ENCODE measurements at regions not wholly inside any gene's neighbourhood (a gene's known extent, or its start where the extent isn't known, plus 50 kb on each side); places are given as distances from the start of the nearest gene placed in this dataset.

DNA sequence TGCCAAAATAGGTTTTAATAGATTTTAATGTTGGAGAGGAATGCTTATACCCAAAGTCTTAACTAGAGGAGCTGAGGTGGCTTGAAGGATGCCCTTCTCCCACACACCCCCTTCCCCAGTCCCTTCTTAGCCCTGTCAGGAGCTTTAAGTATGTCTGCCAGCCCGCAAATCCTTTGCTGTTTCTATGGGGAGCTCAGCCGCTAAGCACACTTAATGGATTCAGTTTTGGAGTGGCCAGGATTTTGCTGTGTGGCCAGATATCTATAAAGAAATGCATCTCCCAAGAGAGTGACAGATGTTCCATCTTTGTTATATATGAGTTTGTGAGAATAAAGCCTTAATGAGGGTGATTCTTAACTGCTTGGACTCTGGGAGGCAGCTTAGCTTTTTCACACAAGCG is 152.9 kb upstream of the ZNF32 start:
- Histone ChIP-seq H3K4me1 (ENCODE audit: control insufficient read depth, insufficient read depth, low read length) (no peaks in the 10 kb centered on the region), H3K27me3 (ENCODE audit: control insufficient read depth, insufficient read depth, low read length) (no peaks in the 10 kb centered on the region), H3K36me3 (ENCODE audit: control insufficient read depth, insufficient read depth, low read length) (no peaks in the 10 kb centered on the region), H3K9me3 (ENCODE audit: control insufficient read depth, low read length) (no peaks in the 10 kb centered on the region), H3K4me3 (ENCODE audit: low read length) (no peak overlapping the region), H3K9ac (ENCODE audit: low read length) (no peak overlapping the region)

DNA sequence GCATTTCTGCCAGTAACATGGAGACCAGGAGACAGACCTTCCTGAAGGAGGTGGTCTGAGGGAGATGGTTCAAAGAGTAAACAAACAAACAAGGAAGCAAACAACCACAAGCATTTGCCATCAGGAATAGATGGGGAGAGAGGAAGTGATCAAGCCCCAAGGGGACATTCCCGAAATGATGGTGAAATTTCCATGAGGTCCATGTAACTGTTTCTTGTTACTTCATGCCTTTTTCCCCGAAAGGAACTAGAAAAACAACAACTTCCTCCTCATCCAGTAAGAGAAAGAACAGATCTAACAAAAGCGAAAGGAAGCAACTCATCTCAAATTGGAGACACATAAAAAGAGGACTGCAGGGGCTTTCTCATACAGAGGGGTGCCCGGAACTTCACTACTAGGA is 152.5 kb upstream of the ZNF32 start:
- Histone ChIP-seq H3K4me3 (ENCODE audit: low read length) (no peak overlapping the region), H3K9ac (ENCODE audit: low read length) (no peak overlapping the region), H3K36me3 (ENCODE audit: control insufficient read depth, insufficient read depth, low read length) (no peaks in the 10 kb centered on the region), H3K27me3 (ENCODE audit: control insufficient read depth, insufficient read depth, low read length) (no peaks in the 10 kb centered on the region), H3K9me3 (ENCODE audit: control insufficient read depth, low read length) (no peaks in the 10 kb centered on the region), H3K4me1 (ENCODE audit: control insufficient read depth, insufficient read depth, low read length) (no peaks in the 10 kb centered on the region)

GRCh38 chr10:43796781-43797180 is 148.1 kb upstream of the ZNF32 start:
- Histone ChIP-seq H3K36me3 (ENCODE audit: control insufficient read depth, insufficient read depth, low read length) (no peaks in the 10 kb centered on the region), H3K4me3 (ENCODE audit: low read length) (no peak overlapping the region), H3K9me3 (ENCODE audit: control insufficient read depth, low read length) (no peaks in the 10 kb centered on the region), H3K27me3 (ENCODE audit: control insufficient read depth, insufficient read depth, low read length) (no peaks in the 10 kb centered on the region), H3K9ac (ENCODE audit: low read length) (no peak overlapping the region), H3K4me1 (ENCODE audit: control insufficient read depth, insufficient read depth, low read length) (no peaks in the 10 kb centered on the region)

GRCh38 chr10:43795639-43796038 is 147.0 kb upstream of the ZNF32 start:
- Histone ChIP-seq H3K9me3 (ENCODE audit: control insufficient read depth, low read length) (no peaks in the 10 kb centered on the region), H3K4me3 (ENCODE audit: low read length) (no peak overlapping the region), H3K36me3 (ENCODE audit: control insufficient read depth, insufficient read depth, low read length) (no peaks in the 10 kb centered on the region), H3K27me3 (ENCODE audit: control insufficient read depth, insufficient read depth, low read length) (no peaks in the 10 kb centered on the region), H3K4me1 (ENCODE audit: control insufficient read depth, insufficient read depth, low read length) (no peaks in the 10 kb centered on the region), H3K9ac (ENCODE audit: low read length) (no peak overlapping the region)

DNA sequence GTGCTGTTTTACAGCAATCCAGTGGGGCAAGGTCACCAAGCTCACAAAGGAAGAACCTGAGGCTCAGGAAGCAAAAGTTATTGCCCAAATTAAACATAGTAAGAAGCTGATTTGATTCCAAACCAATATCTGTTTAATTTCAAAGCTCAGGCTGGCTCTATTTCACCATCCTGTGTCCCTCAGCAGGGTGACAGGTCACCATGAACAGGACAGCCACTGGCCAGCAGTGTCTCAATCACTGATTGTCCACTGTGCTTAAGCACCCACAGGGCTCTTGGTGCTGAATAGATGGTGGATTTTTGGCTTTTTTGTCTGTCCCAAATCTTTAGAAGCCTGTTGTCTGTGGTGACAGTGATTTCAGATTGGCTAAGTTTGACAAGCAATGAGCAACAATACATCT is 146.4 kb upstream of the ZNF32 start:
- no peak overlapping the region for H3K9ac ChIP-seq (ENCODE audit: low read length)
- no peaks in the 10 kb centered on the region for H3K27me3 ChIP-seq (ENCODE audit: control insufficient read depth, insufficient read depth, low read length)
- no peaks in the 10 kb centered on the region for H3K4me1 ChIP-seq (ENCODE audit: control insufficient read depth, insufficient read depth, low read length)
- H3K9me3 ChIP-seq (ENCODE audit: control insufficient read depth, low read length), result no peaks in the 10 kb centered on the region
- no peaks in the 10 kb centered on the region for H3K36me3 ChIP-seq (ENCODE audit: control insufficient read depth, insufficient read depth, low read length)
- H3K4me3 ChIP-seq (ENCODE audit: low read length), result no peak overlapping the region

GRCh38 chr10:43794181-43794815 is 145.6 kb upstream of the ZNF32 start:
- H3K27me3 ChIP-seq (ENCODE audit: control insufficient read depth, insufficient read depth, low read length), result no peaks in the 10 kb centered on the region
- no peaks in the 10 kb centered on the region for H3K9me3 ChIP-seq (ENCODE audit: control insufficient read depth, low read length)
- H3K36me3 ChIP-seq (ENCODE audit: control insufficient read depth, insufficient read depth, low read length), result no peaks in the 10 kb centered on the region
- H3K4me1 ChIP-seq (ENCODE audit: control insufficient read depth, insufficient read depth, low read length), result no peaks in the 10 kb centered on the region
- H3K4me3 ChIP-seq (ENCODE audit: low read length), result no peak overlapping the region
- H3K9ac ChIP-seq (ENCODE audit: low read length), result no peak overlapping the region

- Histone ChIP-seq H3K27me3 (ENCODE audit: control insufficient read depth, insufficient read depth, low read length) (no peaks in the 10 kb centered on the region), H3K36me3 (ENCODE audit: control insufficient read depth, insufficient read depth, low read length) (no peaks in the 10 kb centered on the region), H3K9me3 (ENCODE audit: control insufficient read depth, low read length) (no peaks in the 10 kb centered on the region), H3K4me1 (ENCODE audit: control insufficient read depth, insufficient read depth, low read length) (no peaks in the 10 kb centered on the region), H3K9ac (ENCODE audit: low read length) (no peak overlapping the region), H3K4me3 (ENCODE audit: low read length) (no peak overlapping the region)
Observed at GRCh38 chr10:43793704-43794103, 145.0 kb upstream of the ZNF32 start.

DNA sequence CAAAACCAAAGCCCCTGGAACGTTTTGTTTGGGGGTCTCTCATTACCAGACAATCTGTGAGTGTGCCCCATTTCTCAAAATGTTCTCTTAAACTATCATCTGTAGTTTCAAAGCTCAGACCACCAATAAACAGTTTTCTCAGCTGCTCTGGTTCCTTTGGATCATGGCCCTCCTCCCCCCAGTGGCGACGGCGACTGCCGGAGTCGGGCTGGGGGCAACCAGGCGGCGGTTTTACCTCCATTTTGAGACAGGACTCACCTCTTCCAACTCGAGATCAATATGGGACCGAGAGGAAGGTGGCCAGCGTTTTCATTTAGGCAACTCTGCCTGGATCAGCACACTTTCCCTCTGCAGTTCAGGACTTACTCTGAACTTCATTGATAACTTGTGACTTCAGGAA is 141.5 kb upstream of the ZNF32 start:
- H3K27me3 ChIP-seq (ENCODE audit: control insufficient read depth, insufficient read depth, low read length), result no peaks in the 10 kb centered on the region
- no peaks in the 10 kb centered on the region for H3K4me1 ChIP-seq (ENCODE audit: control insufficient read depth, insufficient read depth, low read length)
- H3K36me3 ChIP-seq (ENCODE audit: control insufficient read depth, insufficient read depth, low read length), result no peaks in the 10 kb centered on the region
- no peaks in the 10 kb centered on the region for H3K9me3 ChIP-seq (ENCODE audit: control insufficient read depth, low read length)
- H3K9ac ChIP-seq (ENCODE audit: low read length), result no peak overlapping the region
- no peak overlapping the region for H3K4me3 ChIP-seq (ENCODE audit: low read length)

- no peak overlapping the region for H3K4me3 ChIP-seq (ENCODE audit: low read length)
- H3K9me3 ChIP-seq (ENCODE audit: control insufficient read depth, low read length), result no peaks in the 10 kb centered on the region
- H3K4me1 ChIP-seq (ENCODE audit: control insufficient read depth, insufficient read depth, low read length), result peaks cover 25% of the 10 kb centered on the region
- H3K27me3 ChIP-seq (ENCODE audit: control insufficient read depth, insufficient read depth, low read length), result no peaks in the 10 kb centered on the region
- H3K36me3 ChIP-seq (ENCODE audit: control insufficient read depth, insufficient read depth, low read length), result no peaks in the 10 kb centered on the region
- H3K9ac ChIP-seq (ENCODE audit: low read length), result no peak overlapping the region
Observed at GRCh38 chr10:43785252-43785651, 136.6 kb upstream of the ZNF32 start.

GRCh38 chr10:43782814-43783213 is 134.1 kb upstream of the ZNF32 start:
- H3K9ac ChIP-seq (ENCODE audit: low read length), result no peak overlapping the region
- H3K4me1 ChIP-seq (ENCODE audit: control insufficient read depth, insufficient read depth, low read length), result peaks cover 42% of the 10 kb centered on the region
- no peaks in the 10 kb centered on the region for H3K27me3 ChIP-seq (ENCODE audit: control insufficient read depth, insufficient read depth, low read length)
- H3K4me3 ChIP-seq (ENCODE audit: low read length), result no peak overlapping the region
- H3K36me3 ChIP-seq (ENCODE audit: control insufficient read depth, insufficient read depth, low read length), result no peaks in the 10 kb centered on the region
- no peaks in the 10 kb centered on the region for H3K9me3 ChIP-seq (ENCODE audit: control insufficient read depth, low read length)

GRCh38 chr10:43781480-43782361 is 133.0 kb upstream of the ZNF32 start:
- H3K36me3 ChIP-seq (ENCODE audit: control insufficient read depth, insufficient read depth, low read length), result no peaks in the 10 kb centered on the region
- no peak overlapping the region for H3K9ac ChIP-seq (ENCODE audit: low read length)
- no peaks in the 10 kb centered on the region for H3K9me3 ChIP-seq (ENCODE audit: control insufficient read depth, low read length)
- H3K4me3 ChIP-seq (ENCODE audit: low read length), result no peak overlapping the region
- no peaks in the 10 kb centered on the region for H3K27me3 ChIP-seq (ENCODE audit: control insufficient read depth, insufficient read depth, low read length)
- peaks cover 42% of the 10 kb centered on the region for H3K4me1 ChIP-seq (ENCODE audit: control insufficient read depth, insufficient read depth, low read length)

- Histone ChIP-seq H3K4me3 (ENCODE audit: low read length) (no peak overlapping the region), H3K9me3 (ENCODE audit: control insufficient read depth, low read length) (no peaks in the 10 kb centered on the region), H3K9ac (ENCODE audit: low read length) (no peak overlapping the region), H3K36me3 (ENCODE audit: control insufficient read depth, insufficient read depth, low read length) (no peaks in the 10 kb centered on the region), H3K27me3 (ENCODE audit: control insufficient read depth, insufficient read depth, low read length) (no peaks in the 10 kb centered on the region), H3K4me1 (ENCODE audit: control insufficient read depth, insufficient read depth, low read length) (peaks cover 60% of the 10 kb centered on the region)
Observed at GRCh38 chr10:43778571-43778970, 129.9 kb upstream of the ZNF32 start.

All from mucosa of stomach (tissue), 1 donor.